ENCODE measurements at regions not wholly inside any gene's neighbourhood (a gene's known extent, or its start where the extent isn't known, plus 50 kb on each side); places are given as distances from the start of the nearest gene placed in this dataset.

DNA sequence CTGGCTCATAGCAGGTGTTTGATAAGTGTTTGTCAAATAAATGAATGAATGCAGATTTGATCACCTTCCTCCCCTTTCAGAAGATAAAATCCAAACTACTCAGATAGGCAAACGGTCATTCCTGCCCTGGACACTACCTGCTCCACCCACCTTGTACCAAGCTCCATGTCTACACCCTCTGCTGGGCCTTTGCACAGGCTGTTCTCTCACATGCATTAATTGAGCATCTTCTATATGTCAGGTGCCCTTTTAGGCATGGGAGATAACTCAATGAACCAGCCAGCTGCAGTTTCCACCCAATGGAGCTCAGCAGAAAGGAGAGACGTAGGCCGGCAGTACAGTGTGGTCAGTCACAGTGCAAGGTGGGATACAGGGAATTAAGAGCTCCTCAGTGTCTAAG lies 102.3 kb upstream of the CPEB4 start:
- no peak for DNase-seq

DNA sequence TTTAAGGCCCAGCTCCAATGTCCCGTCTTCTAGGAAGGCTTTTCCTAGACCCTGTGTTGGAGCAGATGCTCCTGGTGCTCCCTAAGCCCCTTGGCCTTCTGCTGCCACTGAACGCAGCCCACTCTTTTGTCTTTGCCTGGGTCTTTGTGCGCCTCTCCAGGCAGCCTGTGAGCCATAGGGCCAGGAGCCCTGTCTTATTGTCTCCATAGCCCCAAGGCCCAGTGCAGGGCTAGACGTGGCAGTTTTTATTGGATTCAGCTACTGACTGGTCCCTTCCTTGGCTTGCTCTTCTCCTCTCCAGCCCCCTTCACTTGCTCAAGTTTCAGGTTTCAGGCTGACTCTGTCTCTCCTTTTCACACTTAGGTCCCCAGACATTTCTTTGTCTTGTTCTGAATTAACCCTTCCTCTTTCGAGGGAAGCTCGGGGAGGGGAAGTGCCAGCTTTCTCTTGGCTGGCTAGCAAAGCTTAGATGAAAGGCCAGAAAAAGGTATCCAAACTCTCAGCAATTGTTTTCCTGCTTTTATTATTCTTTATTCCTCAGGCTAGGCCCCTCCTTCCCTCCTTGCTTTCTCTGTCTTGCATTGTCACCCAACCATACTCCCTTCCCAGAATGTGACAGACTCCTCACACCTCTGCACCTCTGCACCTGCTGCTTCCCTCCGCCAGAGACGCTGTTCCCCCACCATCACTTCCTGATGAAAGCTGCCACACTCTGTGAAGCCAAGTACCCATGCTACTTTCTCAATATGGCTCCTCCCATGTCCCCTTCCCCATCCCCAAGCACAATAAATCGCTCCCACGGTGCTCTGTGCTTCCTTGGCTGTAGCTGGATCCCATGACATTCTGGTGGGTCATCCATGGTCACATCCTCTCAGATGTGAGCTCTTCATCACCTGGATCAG lies 101.6 kb upstream of the CPEB4 start:
- no peak for DNase-seq

DNA sequence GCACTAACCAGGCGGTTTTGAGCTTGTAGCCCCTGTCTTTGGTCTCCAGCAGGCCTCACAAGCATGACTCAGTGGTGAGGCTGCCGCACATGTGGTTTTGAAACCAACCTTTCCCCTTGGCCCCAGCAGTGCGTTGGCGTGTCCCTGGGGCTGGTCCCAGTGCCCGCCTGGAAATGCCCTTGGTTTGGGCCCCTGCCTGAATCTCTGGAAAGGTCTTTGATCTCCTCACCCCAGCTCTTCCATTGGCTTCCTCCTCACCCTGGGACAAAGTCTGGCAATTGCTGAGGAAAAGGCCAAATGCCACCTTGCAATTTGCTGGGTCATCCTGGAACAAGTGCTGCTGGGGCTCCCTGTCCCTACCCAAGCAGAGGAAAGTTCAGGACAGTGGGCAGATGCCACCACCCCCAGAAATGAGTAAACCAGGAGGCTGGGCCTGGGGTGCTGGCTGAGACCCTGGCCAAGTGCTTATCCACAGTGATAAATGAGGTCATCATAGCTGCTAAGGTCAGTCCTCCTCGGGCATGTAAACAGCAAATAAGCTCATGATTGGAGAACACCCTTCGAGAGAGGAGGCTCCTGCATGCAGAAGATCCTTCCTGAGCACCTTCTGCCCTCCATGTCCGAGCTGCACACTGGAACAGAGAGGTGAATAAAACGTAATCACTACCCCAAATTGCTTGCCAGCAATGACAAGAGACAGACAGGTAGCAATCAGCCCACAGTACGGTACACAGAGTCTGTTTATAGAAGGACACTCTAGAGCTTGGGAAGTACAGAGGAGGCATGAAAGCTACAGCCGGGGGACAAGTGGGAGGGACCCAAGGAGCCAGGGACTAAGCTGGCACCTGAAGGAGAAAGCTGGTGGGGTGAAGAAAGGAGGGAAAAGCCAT lies 98.9 kb upstream of the CPEB4 start:
- DNase-seq: no peak

DNA sequence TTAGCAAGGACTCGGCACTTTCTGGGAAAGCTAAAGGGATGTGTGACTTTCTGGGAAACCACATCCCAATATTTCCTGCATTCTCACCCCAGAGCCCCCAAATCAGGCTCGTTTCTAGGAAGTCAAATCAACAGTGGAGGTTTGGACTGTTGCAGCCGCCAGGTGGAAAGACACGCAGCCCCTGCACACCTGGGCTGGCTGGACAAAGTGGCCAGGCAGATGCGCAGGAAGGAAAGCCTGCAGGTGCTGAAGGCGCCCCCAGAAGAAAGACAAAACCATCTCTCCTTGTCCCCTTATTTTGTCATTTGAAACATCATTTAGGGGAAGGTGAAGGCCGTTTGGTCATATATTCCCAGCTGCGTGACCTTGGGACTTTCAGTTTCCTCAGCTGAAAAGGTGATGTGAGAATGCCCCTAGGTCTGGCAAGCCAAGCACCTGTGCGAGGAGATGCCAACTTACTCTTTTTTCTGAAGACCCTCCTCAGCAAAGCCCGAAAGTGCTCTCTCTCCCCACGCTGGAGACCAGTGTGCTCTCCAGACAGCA lies 97.9 kb upstream of the CPEB4 start:
- DNase-seq: no peak

DNA sequence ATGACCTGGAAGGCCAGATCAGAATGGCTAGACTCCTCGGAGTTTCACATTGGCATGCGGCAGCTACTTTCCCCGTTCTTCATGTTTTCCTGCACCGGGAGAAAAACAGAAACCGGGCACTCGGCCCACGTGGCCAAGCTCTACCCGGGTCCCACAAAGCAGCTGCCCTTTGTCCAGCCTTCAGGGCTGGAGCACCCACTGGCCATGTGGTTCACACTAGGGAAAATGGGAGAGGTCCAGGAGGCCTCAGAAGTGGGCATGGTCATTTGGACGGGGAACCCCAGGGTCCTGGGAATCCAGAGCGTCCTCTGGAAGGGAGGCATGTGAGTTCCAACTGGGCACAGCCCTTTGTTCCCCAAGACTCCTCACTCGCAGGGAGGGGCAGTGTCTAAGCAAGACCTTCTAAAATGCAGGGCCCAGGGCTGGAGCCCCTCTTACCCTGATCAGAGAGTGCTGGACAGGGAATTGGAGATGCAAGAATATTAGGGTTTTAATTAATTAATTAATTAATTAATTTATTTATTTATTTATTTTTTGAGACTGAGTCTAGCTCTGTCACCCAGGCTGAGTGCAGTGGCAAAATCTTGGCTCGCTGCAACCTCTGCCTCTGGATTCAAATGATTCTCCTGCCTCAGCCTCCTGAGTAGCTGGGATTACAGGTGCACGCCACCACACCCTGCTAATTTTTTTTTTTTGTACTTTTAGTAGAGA lies 97.2 kb upstream of the CPEB4 start:
- DNase-seq: no peak

DNA sequence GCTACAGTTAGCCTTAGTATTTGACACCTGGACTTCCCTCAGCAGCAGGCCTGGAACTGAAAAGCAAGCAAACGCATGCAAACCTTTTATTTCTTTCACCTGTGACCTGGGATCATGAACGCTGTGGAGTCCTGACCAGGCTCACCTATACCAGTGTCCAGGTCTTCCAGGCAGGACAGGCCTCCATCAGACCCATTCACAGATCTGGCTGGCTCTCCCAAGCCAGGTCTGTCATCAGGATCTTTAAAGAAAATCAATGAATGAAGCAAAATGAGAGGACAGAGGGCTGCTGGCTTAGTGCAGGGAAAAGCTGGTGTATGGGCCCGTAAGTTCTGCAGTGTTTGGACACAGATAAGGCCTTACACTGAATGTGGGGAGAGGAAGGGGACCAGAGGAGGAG lies 96.3 kb upstream of the CPEB4 start:
- no peak for DNase-seq

DNA sequence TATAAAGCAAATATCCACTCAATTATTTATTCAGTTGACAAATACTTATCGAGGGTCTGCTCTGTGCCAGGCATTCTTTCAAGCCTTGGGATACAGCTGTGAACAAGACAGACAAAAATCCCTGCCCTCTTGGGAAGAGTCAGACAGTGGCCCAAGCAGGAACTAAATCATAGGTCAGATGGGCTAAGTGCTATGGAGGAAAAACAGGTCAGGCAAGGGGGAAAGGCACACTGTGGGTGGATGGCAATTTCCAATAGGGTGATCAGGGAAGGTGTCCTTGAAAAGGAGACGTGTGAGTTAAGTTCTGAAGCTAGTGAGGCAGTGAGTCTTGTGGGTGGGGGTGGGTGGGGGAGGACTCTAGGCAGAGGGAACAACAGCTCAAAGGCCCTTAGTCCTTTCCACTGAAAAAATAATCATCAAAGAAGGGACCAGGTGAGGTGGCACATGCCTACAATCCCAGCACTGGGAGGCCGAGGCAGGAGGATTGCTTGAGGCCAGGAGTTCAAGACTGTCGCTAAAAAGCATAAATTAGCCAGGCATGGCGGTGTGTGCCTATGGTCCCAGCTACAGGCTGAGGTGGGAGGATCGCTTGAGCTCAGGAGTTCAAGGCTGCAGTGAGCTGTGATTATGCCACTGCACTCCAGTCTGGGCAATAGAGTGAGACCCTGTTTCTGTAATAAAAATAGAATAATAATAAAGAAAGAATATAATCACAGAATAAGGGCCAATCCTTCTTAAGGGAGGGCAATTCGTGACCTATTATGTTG lies 95.2 kb upstream of the CPEB4 start:
- no peak for DNase-seq

DNA sequence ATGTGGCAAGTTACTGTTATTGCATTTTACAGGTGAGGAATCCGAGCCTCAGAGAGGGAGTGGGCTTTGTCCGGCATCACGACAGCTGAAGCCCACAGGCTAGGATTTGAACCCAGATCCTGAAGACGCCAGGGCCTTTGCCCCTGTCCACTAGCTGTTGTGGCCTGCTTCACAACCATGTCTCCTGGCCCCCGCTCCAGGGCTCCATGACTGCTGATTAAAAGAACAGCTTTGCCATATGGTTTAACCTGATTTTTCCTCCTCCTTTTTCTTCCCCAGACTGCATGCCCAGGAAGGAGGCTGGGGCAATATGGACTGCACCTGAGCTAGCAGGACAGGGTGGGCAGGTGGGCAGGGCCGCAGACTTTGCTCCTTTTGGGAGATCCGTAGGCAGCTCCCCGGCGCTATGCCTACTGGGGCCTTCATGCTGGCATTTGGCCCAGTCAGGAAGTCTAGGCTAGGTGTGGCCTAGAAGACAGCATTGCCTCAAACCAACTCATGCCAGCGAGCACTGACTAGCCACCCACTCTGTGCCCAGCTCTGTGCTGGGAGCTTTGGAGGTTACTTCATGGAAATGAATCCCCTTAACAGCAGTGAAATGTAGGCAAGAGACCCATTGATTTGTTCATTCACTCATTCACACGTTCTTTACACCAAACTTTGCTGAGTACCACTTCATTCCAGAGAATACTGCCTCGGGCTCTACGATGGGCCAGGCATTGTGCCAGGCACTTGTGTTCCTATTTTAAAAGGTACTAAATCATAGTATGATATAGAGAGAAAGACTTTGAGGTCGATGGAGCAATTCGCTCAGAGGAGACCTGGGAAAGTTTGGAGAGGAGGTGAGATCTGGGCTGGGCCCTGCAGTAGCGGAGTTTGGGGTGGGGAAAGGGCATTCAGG lies 94.3 kb upstream of the CPEB4 start:
- DNase-seq: no peak

DNA sequence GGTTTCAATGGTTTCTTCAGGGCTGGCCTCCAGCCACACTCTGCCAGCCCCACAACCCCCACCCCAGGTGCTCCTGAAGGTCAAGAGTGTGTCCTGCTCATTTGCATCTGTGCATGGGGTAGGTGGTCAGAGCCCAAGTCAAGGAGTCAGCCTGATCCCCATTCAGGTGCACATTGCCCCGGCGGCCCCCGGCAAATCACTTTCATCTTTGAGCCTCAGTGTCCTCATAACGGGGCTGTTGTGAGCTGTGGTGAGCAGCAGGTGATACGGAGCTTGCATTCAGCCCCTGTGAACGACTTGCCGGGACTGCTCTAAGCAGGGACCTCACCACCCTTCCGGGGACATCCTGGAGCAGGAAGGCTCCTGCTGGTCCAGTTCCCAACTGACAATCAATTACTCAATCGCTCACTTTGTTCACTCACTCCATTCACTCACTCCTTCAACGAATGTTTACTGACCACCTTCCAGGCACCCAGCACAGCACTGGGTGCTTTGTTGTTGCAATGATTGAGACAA lies 93.2 kb upstream of the CPEB4 start:
- no peak for DNase-seq

DNA sequence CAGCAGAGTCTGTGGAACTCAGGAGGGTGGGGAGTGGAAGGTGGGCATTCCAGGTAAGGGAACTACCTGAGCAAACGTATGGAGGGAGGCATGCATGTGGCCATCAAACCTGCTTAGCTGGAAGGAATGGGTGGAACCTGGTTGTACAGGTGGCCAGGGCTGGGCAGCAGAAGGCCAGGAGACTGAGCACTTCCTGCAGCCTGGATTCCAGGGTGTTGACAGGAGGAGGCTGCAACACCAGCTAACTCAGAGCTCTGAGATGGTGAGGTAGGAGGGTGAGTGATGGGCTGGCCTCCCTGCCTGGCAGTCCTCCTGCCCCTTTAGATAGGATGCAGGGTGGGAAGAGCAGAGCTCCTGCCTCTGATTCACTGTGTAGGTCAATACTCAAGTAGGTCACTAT lies 92.5 kb upstream of the CPEB4 start:
- no peak for DNase-seq

DNA sequence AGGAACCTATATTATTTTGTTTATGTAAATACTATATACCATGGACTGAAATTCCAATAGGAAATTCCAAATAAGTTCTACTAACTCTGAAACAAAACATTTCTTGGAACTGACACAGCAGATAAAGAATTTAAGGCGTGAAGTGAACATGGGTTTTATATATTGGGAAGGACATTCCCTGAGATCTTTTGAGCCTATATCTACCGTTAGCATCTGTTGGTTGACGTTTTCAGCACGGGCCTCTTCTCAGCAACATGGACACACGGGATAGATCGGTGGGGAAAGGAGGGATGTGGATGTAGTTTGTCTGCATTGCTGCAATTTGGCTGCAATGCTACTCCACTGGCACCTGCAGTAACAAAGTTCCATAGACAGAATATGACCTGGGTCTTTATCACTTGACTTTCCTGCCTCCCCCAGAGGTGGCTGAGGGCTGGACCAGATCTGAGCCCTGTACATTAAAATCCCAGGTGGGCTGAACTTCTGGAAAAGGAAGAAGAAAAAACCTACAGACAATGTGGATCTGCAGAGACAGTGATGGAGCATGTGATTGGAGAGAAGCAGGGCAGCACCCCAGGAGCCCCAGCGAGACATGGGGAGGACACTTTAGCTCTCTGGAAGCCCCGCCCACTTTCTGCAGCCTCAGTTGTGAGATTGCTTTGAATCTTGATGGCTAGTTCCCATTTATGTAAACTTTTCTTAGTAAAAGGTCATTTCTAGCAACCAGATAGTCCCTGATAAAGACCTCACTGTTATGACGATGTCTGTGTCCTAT lies 91.2 kb upstream of the CPEB4 start:
- no peak for DNase-seq

DNA sequence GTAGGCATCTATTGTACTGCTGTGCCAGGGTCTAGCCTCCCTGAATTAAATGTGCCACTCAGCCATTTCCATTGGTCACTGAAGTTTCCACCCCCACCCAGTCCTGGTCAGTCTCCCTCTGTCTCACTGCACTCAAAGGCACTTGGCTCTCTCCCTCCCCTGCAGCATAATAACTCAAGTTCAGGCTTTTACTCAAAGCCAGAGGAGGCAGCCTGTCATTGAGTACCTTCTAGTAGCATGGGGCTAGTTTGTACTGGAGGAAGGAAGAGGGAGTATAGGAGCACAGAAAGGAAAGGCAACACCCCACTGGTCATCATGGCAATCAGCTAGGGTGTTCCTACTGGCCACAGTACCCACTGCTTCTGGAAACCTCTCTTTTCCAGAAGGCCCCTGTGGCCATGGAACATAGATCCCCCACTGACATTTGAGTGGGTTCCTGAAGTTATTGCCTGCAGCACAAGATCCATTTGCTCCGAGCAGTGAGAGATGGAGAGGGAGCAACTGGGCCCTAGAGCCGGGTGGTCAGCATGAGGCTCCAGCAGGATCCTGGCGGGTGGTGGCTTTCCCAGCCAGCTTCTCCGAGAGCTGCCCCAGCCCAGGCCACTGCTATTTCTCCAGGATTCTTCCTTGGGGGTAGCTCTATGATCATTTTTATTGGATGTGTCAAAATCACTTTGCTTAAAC lies 89.9 kb upstream of the CPEB4 start:
- DNase-seq: no peak

DNA sequence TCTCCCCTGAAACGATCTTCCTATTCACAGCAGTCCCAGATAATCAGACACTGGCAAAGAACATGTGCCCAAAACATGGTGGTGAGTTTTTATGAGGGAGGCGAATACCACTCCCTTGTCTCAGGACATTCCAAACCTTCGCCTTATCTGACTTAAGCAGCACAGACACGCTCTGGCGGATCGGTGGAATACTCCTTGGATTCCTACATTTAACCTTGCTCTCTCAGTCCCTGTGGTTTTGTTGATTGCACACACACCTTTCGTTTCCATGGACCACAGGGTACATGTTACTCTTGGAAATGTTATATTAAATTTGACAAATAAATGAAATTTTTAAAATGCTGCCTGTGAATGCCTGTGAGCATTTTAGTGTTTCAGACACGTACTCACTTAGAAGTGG lies 87.8 kb upstream of the CPEB4 start:
- no peak for DNase-seq

DNA sequence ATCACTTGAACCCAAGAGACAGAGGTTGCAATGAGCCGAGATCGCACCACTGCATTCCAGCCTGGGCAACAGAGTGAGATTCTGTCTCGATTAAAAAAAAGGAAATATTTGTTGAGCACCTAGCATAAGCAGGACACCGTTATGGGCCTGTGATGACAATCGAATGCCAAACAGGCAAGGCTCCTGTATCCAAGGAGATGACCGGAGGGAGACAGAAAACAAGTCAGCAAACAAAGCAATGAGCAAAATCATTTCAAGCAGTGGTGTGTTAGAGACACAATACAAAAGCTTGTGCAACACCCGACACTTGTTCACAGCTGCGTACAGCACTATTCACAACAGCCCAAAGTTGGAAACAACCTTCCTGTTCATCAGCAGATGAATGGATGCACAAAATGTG lies 87.1 kb upstream of the CPEB4 start:
- DNase-seq: no peak

DNA sequence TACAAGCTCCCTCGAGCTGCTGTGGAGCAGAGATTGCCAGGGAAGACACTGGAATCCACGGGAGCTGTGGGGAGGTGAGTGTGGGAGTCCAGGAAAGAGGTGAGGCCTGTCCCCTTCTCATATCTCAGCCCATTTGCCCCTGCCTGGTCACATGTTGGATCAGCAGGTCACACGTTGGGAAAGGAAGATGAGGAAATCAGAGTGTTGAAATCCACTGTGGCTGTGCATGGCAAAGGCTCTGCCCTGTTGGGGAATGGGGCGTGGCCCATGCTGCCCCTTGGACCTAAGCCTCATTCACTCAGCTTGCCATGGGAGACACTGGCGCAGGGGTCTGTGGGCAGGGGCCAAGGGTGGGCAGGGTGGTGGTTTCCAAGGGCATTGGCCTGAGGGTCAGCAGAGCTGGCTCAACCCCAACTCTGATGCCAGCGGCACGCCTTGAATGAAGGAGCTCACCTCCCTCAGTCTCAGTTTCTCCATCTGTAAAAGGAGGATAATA lies 85.4 kb upstream of the CPEB4 start:
- no peak for DNase-seq

DNA sequence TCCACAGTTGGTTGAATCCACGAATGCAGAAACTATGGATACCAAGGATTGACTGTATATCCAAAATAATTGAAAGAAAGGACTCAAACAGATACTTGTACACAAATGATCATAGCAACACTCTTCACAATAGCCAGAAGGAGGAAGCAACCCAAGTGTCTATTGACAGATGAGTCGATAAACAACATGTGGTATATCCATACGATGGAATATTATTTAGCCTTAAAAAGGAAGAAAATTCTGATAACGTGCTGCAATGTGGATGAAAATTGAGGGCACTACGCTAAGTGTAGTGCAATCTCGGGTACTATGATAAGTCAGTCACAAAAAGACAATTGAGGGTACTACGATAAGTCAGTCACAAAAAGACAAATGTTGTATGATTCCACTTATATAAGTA lies 83.6 kb upstream of the CPEB4 start:
- no peak for DNase-seq

DNA sequence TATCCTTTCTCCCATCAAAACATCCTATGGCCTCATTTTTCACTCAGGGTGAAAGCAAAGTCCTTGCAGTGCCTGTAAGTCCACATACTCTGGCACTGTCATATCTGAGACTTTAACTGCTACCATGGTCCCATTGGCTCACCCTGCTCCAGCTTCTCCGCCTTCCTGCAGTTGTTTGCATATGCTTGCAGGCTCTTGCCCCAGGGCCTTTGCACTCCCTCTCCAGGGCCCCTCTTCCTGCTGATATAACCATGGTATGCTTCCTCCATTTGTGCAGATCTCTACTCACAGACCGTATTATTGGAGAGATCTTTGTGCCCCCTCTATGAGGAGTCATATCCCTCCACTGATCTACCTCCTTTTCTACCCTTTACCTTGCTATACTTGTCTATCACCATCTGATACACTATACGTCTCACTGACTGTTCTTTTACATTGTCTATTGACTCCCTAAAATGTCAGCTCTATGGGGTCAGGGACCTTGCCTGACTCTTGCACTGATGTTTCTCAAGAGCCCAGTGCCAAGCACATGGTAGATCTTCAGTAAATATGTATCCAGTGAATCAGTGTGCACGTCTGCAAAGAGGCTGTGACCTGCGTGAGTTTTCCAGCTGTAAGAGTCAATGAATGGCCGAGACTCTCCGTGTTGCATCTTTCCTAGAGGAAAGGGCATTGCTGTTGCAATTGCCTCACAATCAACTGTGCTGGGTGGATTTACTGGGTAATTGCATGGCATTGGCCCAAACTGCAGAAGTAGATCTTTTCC lies 81.7 kb upstream of the CPEB4 start:
- DNase-seq: no peak

DNA sequence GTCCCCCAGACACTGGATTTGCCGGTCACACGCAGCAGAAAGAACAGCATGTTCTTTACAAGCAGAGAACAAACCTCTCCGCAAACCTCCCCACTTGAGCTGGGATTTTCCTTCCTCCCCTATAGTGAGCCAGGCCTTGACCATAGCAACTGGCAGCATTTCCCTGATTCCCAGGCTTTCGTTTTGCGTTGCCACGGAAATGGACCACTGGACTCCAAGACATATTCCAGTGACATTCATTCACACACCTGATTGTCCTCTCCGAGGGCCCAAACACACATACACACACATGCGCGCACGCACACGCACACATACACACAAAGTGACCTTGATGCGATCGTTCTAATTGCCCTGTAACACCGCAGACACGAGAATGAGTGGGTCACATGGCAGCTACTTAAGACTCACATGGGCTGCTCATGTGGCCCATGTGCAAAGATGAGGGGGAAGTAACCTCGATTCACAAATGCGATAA lies 80.9 kb upstream of the CPEB4 start:
- DNase-seq: no peak

Data from NCI-H510A (cell line).